Glomerular visceral epithelial cell (primary cell): ENCODE measurements at regions not wholly inside any gene's neighbourhood (a gene's known extent, or its start where the extent isn't known, plus 50 kb on each side); places are given as distances from the start of the nearest gene placed in this dataset.

Source experiments
- DNase-seq: peaks from one replicate; pipeline ENCODE4 v3.0.0-alpha.2; 2016; ENCODE audit errors: extremely low spot score

- DNase-seq: no peak
Observed at GRCh38 chr4:43345323-43345925, 452.9 kb downstream of the GRXCR1 start.

- DNase-seq: no peak
Observed at GRCh38 chr4:43348591-43348990, 456.1 kb downstream of the GRXCR1 start.

- no peak for DNase-seq
Observed at GRCh38 chr4:43351970-43352806, 459.7 kb downstream of the GRXCR1 start.

GRCh38 chr4:43352859-43353258 lies 460.3 kb downstream of the GRXCR1 start:
- DNase-seq: no peak

GRCh38 chr4:43353552-43353951 lies 461.0 kb downstream of the GRXCR1 start:
- no peak for DNase-seq

GRCh38 chr4:43356786-43357185 lies 464.3 kb downstream of the GRXCR1 start:
- no peak for DNase-seq

- DNase-seq: no peak
Observed at GRCh38 chr4:43357252-43357974, 464.9 kb downstream of the GRXCR1 start.

- no peak for DNase-seq
Observed at GRCh38 chr4:43360296-43360695, 467.8 kb downstream of the GRXCR1 start.

- DNase-seq: no peak
Observed at GRCh38 chr4:43362875-43363636, 470.5 kb downstream of the GRXCR1 start.

- DNase-seq: no peak
Observed at GRCh38 chr4:43369036-43369594, 476.6 kb downstream of the GRXCR1 start.

- DNase-seq: no peak
Observed at GRCh38 chr4:43373201-43373600, 480.7 kb downstream of the GRXCR1 start.

- no peak for DNase-seq
Observed at GRCh38 chr4:43374216-43374751, 481.8 kb downstream of the GRXCR1 start.

GRCh38 chr4:43379016-43379415 lies 486.5 kb downstream of the GRXCR1 start:
- no peak for DNase-seq

- DNase-seq: no peak
Observed at GRCh38 chr4:43380093-43380492, 487.6 kb downstream of the GRXCR1 start.

GRCh38 chr4:43391069-43391468 lies 498.6 kb downstream of the GRXCR1 start:
- DNase-seq: no peak

GRCh38 chr4:43394976-43395375 lies 502.5 kb downstream of the GRXCR1 start:
- DNase-seq: no peak

- no peak for DNase-seq
Observed at GRCh38 chr4:43399726-43400125, 507.2 kb downstream of the GRXCR1 start.

- DNase-seq: no peak
Observed at GRCh38 chr4:43402393-43402792, 509.9 kb downstream of the GRXCR1 start.

GRCh38 chr4:43410636-43411035 lies 518.1 kb downstream of the GRXCR1 start:
- no peak for DNase-seq

- no peak for DNase-seq
Observed at GRCh38 chr4:43411226-43411625, 518.7 kb downstream of the GRXCR1 start.

- DNase-seq: no peak
Observed at GRCh38 chr4:43423276-43423675, 530.8 kb downstream of the GRXCR1 start.
